22Rv1 (cell line): ENCODE measurements at regions not wholly inside any gene's neighbourhood (a gene's known extent, or its start where the extent isn't known, plus 50 kb on each side); places are given as distances from the start of the nearest gene placed in this dataset.

Experiments used
- CTCF ChIP-seq: fragments of 450-650 bp; IDR thresholded peaks from 2 replicates; pipeline ENCODE4 v1.5.1; 2017; ENCODE audit warnings: mild to moderate bottlenecking
- ZFX ChIP-seq: fragments of 450-650 bp; IDR thresholded peaks from 2 replicates; pipeline ENCODE4 v1.6.1; 2017; ENCODE audit warnings: antibody characterized with exemption, borderline replicate concordance

- TF ChIP-seq CTCF (no peak), ZFX (no peak)
These were observed 132.7 kb upstream of the PARP11 start for GRCh38 chr12:4005851-4006430.
